Fibroblast of skin of abdomen (primary cell): ENCODE measurements at regions not wholly inside any gene's neighbourhood (a gene's known extent, or its start where the extent isn't known, plus 50 kb on each side); places are given as distances from the start of the nearest gene placed in this dataset.
"Not testable (repeated sequence)": the region's sequence is repeated elsewhere in the genome, so short reads cannot be mapped to it uniquely, and the experiment has no call there.

Source experiments
- DNase-seq: peaks from one replicate; pipeline ENCODE4 v3.0.0-alpha.2; 2013

GRCh38 chr7:67484244-67484751 lies 487.7 kb downstream of the TYW1 start:
- DNase-seq: peak; percentile 56

- no peak for DNase-seq
These were observed 489.8 kb downstream of the TYW1 start for GRCh38 chr7:67486401-67486800.

GRCh38 chr7:67487316-67487715 lies 490.7 kb downstream of the TYW1 start:
- no peak for DNase-seq

- no peak for DNase-seq
These were observed 493.2 kb downstream of the TYW1 start for GRCh38 chr7:67489881-67490280.

GRCh38 chr7:67493366-67493765 lies 496.7 kb downstream of the TYW1 start:
- DNase-seq: no peak

- no peak for DNase-seq
These were observed 500.0 kb downstream of the TYW1 start for GRCh38 chr7:67496589-67496988.

- not testable (repeated sequence) for DNase-seq
These were observed 501.3 kb downstream of the TYW1 start for GRCh38 chr7:67497914-67498313.

- DNase-seq: no peak
These were observed 506.3 kb downstream of the TYW1 start for GRCh38 chr7:67502929-67503328.

GRCh38 chr7:67505449-67505848 lies 508.8 kb downstream of the TYW1 start:
- DNase-seq: peak; percentile 23

GRCh38 chr7:67512481-67512880 lies 515.8 kb downstream of the TYW1 start:
- no peak for DNase-seq

GRCh38 chr7:67518580-67518979 lies 521.9 kb downstream of the TYW1 start:
- DNase-seq: no peak

- DNase-seq: no peak
These were observed 522.5 kb downstream of the TYW1 start for GRCh38 chr7:67519171-67519570.

- no peak for DNase-seq
These were observed 525.9 kb downstream of the TYW1 start for GRCh38 chr7:67522504-67522903.

GRCh38 chr7:67523713-67524112 lies 527.1 kb downstream of the TYW1 start:
- DNase-seq: no peak

GRCh38 chr7:67525588-67525987 lies 529.0 kb downstream of the TYW1 start:
- no peak for DNase-seq

GRCh38 chr7:67535241-67535989 lies 538.8 kb downstream of the TYW1 start:
- DNase-seq: no peak

- DNase-seq: no peak
These were observed 546.3 kb downstream of the TYW1 start for GRCh38 chr7:67542916-67543315.

- DNase-seq: peak; percentile 7
These were observed 550.7 kb downstream of the TYW1 start for GRCh38 chr7:67547183-67547907.

- DNase-seq: no peak
These were observed 552.5 kb downstream of the TYW1 start for GRCh38 chr7:67549126-67549525.

- DNase-seq: no peak
These were observed 554.3 kb downstream of the TYW1 start for GRCh38 chr7:67550801-67551436.

GRCh38 chr7:67552738-67553137 lies 556.1 kb downstream of the TYW1 start:
- DNase-seq: no peak

- no peak for DNase-seq
These were observed 556.7 kb downstream of the TYW1 start for GRCh38 chr7:67553378-67553777.

- DNase-seq: no peak
These were observed 558.4 kb downstream of the TYW1 start for GRCh38 chr7:67554986-67555385.

GRCh38 chr7:67564959-67565358 lies 568.3 kb downstream of the TYW1 start:
- no peak for DNase-seq
